VCaP (cell line): ENCODE measurements at regions not wholly inside any gene's neighbourhood (a gene's known extent, or its start where the extent isn't known, plus 50 kb on each side); places are given as distances from the start of the nearest gene placed in this dataset.

Experiments used
- H3K27ac ChIP-seq: fragments of 450-650 bp; 2 replicates; pipeline ENCODE4 v1.5.1; 2017
- CTCF ChIP-seq: fragments of 450-650 bp; conservative IDR thresholded peaks from 2 replicates; pipeline ENCODE4 v1.5.1; 2017; ENCODE audit warnings: mild to moderate bottlenecking, moderate library complexity

DNA sequence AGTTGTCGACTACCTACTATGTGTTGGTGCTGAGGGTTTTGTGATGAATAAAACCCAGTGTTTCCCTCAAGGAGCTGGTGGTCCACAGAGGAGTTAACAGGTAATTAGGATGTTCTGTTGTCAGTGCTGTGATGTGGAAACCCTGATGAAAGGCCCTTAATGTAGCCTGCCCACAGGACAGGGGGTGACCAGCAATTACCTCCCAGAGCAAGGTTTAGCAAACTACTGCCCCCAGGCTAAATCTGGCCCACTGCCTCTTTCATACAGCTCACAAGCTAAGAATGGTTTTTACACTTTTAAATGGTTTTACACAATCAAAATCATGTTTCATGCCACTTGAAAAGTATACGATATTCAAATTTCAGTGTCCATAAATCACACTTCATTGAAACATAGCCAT lies 536.2 kb downstream of the MIAT start:
- H3K27ac ChIP-seq, result peak overlapping the region; percentile 38; the same call in 1 of the 2 replicates
- no peak for TF ChIP-seq CTCF

DNA sequence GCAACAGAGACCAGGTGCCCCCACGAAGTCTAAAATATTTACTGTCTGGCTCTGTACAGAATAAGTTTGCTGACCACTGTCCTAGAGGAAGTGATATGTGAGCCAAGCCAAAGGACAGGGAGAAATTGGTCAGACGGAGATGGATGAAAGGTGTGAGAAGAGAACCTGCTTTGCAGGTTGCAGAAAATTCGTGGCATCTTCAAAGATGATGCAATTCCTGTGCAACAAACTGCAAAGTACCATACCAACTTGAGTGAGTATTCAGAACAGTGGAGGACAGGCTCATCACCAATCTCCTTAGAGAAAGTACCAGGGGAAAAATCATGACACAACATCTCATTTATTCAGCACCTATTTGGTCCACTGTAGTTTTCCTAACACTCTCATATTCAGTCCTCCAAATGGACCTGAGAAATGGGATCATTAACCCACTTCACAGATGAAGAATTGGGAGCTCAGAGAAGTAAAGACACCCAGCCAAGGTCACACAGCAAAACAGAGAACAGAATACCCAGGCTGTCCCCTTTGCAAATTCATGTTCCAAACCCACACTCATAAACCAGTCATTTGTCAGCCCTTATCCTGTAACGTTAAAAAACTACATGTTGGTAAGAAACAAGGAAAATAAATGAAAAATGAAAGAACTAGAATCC lies 536.8 kb downstream of the MIAT start:
- peak overlapping the region; percentile 38; the same call in 1 of the 2 replicates for H3K27ac ChIP-seq
- TF ChIP-seq CTCF, result no peak

DNA sequence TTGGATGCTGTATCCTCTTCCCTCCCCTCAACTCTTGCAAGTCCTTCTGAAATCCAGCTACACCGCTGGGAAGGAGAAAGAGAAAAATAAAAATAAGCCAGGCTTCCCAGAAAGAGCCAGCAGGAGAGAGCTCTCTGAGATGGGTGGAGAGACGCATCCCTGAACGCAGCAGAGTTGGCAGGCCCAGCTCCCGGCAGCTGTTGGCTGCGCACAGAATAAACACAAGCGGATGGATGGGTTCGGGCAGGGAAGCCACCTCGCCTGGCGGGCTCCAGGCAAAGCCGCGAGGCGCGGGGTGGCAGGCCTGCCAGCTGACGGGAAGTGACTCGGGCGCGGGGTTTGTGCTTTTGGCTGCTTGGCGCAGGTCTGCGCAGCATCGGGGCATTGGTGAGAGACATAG lies 537.7 kb downstream of the MIAT start:
- H3K27ac ChIP-seq, result no peak overlapping the region
- no peak for TF ChIP-seq CTCF

DNA sequence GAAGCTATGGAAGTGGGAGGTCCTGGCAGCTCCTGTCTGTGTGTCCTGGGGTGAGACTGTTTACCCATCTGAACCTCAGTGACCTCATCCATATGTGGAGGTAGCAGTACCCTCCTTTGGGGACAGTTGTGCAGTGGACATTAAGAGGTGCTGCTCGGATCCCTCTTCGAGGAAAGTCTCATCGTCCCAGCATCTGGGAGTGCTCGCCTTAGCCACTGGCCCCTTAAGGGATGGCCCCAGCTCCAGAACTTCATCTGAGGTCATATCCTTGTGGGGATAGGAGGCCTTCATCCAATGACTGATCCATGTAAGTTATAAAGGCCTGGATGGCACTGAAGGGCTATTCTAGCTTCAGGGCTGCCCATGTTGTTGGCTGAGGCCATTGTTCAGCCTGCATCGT lies 538.1 kb downstream of the MIAT start:
- TF ChIP-seq CTCF, result no peak
- no peak overlapping the region for H3K27ac ChIP-seq

DNA sequence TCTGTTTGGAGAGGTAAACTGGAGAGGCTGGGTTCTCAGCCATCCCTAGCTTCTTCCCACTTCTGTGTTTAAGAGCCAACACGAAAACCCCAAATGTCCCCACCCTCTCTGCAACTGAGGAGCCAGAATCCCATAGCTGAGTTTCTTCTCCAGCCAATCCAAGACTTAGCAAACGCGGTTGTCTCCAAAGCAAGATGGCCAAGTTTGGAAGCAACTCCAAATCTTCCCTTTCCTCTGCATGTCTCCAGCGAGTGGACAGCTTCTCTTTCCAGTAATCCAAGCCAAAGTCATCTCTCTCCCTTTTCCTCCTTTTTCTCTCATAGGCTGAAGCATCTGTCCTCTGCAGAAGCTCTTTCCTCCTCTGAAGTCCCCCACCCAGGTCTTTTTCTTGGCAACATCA lies 539.2 kb downstream of the MIAT start:
- no peak overlapping the region for H3K27ac ChIP-seq
- TF ChIP-seq CTCF, result no peak

DNA sequence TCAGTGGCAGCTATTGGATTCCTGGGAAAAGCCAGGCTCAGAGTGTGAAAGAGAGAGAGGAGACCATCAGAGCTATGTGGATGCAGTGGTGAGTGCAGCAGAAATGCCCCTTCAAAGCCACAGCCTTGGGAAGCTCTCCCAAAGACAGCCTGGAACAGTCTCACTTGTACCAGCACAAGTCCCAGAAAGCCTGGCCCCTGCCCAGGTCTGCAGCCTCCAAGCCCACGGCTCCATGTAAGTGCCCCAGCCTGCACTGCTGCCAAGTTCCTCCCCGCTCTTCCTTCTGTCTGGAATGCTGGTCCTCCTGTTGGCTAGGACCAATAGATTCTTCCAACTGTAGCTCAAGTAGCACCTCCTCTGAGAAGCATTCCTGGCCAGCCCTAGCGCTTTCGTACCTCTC lies 539.7 kb downstream of the MIAT start:
- TF ChIP-seq CTCF, result no peak

GRCh38 chr22:27197618-27198017 lies 540.2 kb downstream of the MIAT start:
- no peak overlapping the region for H3K27ac ChIP-seq
- TF ChIP-seq CTCF, result no peak

More for the DNA sequence above, 539.7 kb downstream of the MIAT start:
- H3K27ac ChIP-seq, result no peak overlapping the region
